ENCODE measurements at regions not wholly inside any gene's neighbourhood (a gene's known extent, or its start where the extent isn't known, plus 50 kb on each side); places are given as distances from the start of the nearest gene placed in this dataset.

GRCh38 chr2:217297096-217297495 lies 437.2 kb upstream of the TNP1 start:
- H3K9me3 ChIP-seq = peaks cover 0 to 4% (median 0%) of the 10 kb centered on the region in 3 donors
- no peak overlapping the region for H3K27ac ChIP-seq
- no peaks in the 10 kb centered on the region for H3K27me3 ChIP-seq
- no peak for TF ChIP-seq POLR2A (IDR thresholded peaks at IDR 0.05)
- H3K4me1 ChIP-seq = no peaks in the 10 kb centered on the region
- no peak for DNase-seq
- ATAC-seq = no peak
- H3K36me3 ChIP-seq (replicated peaks in 1 of 2; ENCODE audit: insufficient read depth in 1 of 2, low read depth in 2 of 2) = no peaks in the 10 kb centered on the region
- intact Hi-C loops (cut with DNase I) = no loop called here
- no peak overlapping the region for H3K4me3 ChIP-seq
- WGBS, 2 donors = 83 to 98% methylated on average over 2 of the region's 2 CpGs

DNA sequence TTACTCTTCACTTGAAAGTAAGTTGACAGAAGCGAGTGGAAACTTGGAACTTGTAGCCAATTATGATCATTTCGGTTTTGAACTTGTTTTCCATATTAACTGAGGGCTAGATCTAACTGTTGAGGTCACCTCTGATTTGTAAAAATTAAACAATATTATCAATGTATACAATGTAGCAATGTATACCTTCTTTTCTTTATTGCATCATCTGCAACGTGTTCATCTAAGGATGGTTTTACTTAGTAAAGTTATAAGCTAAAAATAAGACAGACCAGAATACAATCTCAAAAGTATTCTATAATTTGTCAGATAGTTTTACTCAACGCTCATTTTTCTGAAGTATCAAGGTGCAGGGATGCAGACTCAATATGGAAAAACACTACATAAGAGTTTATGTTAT lies 435.0 kb upstream of the TNP1 start:
- H3K9me3 ChIP-seq = peaks cover 0 to 4% (median 0%) of the 10 kb centered on the region in 3 donors
- intact Hi-C loops (cut with DNase I) = no loop called here
- H3K4me1 ChIP-seq = peaks cover 7% of the 10 kb centered on the region
- no peaks in the 10 kb centered on the region for H3K36me3 ChIP-seq (replicated peaks in 1 of 2; ENCODE audit: insufficient read depth in 1 of 2, low read depth in 2 of 2)
- WGBS, 2 donors = 49 to 57% methylated on average over 4 of the region's 4 CpGs
- no peaks in the 10 kb centered on the region for H3K27me3 ChIP-seq
- DNase-seq = no peak
- no peak overlapping the region for H3K27ac ChIP-seq
- H3K4me3 ChIP-seq = no peak overlapping the region
- ATAC-seq = no peak
- TF ChIP-seq POLR2A (IDR thresholded peaks at IDR 0.05) = no peak
- TF ChIP-seq, protein P1, sequence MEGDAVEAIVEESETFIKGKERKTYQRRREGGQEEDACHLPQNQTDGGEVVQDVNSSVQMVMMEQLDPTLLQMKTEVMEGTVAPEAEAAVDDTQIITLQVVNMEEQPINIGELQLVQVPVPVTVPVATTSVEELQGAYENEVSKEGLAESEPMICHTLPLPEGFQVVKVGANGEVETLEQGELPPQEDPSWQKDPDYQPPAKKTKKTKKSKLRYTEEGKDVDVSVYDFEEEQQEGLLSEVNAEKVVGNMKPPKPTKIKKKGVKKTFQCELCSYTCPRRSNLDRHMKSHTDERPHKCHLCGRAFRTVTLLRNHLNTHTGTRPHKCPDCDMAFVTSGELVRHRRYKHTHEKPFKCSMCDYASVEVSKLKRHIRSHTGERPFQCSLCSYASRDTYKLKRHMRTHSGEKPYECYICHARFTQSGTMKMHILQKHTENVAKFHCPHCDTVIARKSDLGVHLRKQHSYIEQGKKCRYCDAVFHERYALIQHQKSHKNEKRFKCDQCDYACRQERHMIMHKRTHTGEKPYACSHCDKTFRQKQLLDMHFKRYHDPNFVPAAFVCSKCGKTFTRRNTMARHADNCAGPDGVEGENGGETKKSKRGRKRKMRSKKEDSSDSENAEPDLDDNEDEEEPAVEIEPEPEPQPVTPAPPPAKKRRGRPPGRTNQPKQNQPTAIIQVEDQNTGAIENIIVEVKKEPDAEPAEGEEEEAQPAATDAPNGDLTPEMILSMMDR (IDR thresholded peaks at IDR 0.05) = no peak

GRCh38 chr2:217294211-217294610 lies 434.3 kb upstream of the TNP1 start:
- WGBS, 2 donors = 22 to 31% methylated on average over 2 of the region's 2 CpGs
- H3K27ac ChIP-seq = no peak overlapping the region
- intact Hi-C loops (cut with DNase I) = no loop called here

DNA sequence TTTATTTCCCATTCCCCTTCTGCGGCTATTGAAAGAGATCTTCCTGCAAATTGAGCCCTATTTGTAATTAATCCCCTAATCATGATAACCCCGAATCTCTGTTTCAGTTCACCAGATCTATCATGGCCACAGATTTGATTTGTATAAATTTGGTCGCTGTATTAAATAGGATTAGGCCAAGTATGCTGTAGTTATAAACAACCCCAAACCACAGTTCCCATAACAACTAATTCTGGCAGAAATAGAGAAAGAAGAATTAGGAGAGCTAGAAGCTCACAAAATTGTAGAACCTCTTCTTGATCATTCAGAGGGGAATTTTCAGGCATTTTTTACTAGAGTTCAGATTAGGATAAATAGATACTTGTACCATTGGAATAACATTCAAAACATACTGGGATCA lies 433.7 kb upstream of the TNP1 start:
- intact Hi-C loops (cut with DNase I) = no loop called here
- DNase-seq (no peak), ATAC-seq (no peak)
- 85 to 86% methylated on average over 3 of the region's 3 CpGs for WGBS, 2 donors
- Histone ChIP-seq H3K27me3 (no peaks in the 10 kb centered on the region), H3K36me3 (replicated peaks in 1 of 2; ENCODE audit: insufficient read depth in 1 of 2, low read depth in 2 of 2) (no peaks in the 10 kb centered on the region), H3K4me1 (peaks cover 18% of the 10 kb centered on the region), H3K27ac (no peak overlapping the region), H3K9me3 (peaks cover 0 to 4% (median 0%) of the 10 kb centered on the region in 3 donors), H3K4me3 (no peak overlapping the region)
- no peak for TF ChIP-seq POLR2A (IDR thresholded peaks at IDR 0.05)
- TF ChIP-seq, protein P1 (IDR thresholded peaks at IDR 0.05) = no peak

More at GRCh38 chr2:217294211-217294610, 434.3 kb upstream of the TNP1 start:
- Histone ChIP-seq H3K4me3 (no peak overlapping the region), H3K9me3 (peaks cover 0 to 4% (median 0%) of the 10 kb centered on the region in 3 donors), H3K4me1 (peaks cover 12% of the 10 kb centered on the region), H3K36me3 (replicated peaks in 1 of 2; ENCODE audit: insufficient read depth in 1 of 2, low read depth in 2 of 2) (no peaks in the 10 kb centered on the region), H3K27me3 (no peaks in the 10 kb centered on the region)
- DNase-seq (no peak), ATAC-seq (no peak)
- TF ChIP-seq, protein P1 (IDR thresholded peaks at IDR 0.05) = no peak
- TF ChIP-seq POLR2A (IDR thresholded peaks at IDR 0.05) = no peak

GRCh38 chr2:217293046-217293445 lies 433.2 kb upstream of the TNP1 start:
- Histone ChIP-seq H3K4me1 (peaks cover 18% of the 10 kb centered on the region), H3K27ac (no peak overlapping the region), H3K36me3 (replicated peaks in 1 of 2; ENCODE audit: insufficient read depth in 1 of 2, low read depth in 2 of 2) (no peaks in the 10 kb centered on the region), H3K9me3 (peaks cover 0 to 4% (median 0%) of the 10 kb centered on the region in 3 donors), H3K27me3 (no peaks in the 10 kb centered on the region), H3K4me3 (no peak overlapping the region)
- no peak for ATAC-seq
- 83 to 89% methylated on average over 5 of the region's 5 CpGs for WGBS, 2 donors
- TF ChIP-seq, protein P1 (IDR thresholded peaks at IDR 0.05) = no peak
- no peak for TF ChIP-seq POLR2A (IDR thresholded peaks at IDR 0.05)
- intact Hi-C loops (cut with DNase I) = no loop called here
- no peak for DNase-seq

All from body of pancreas (tissue), 4 donors.